ENCODE measurements at regions not wholly inside any gene's neighbourhood (a gene's known extent, or its start where the extent isn't known, plus 50 kb on each side); places are given as distances from the start of the nearest gene placed in this dataset.
A peak's percentile ranks its signal among the peaks of the same experiment; 100 is the strongest.

GRCh38 chr3:159835126-159835525 is 153.5 kb upstream of the IL12A start:
- Mint-ChIP-seq H3K27ac (ENCODE audit: unreplicated experiment) (no peak overlapping the region), H3K9me3 (ENCODE audit: unreplicated experiment) (no peaks in the 10 kb centered on the region), H3K4me1 (ENCODE audit: unreplicated experiment) (peaks cover 41% of the 10 kb centered on the region), H3K36me3 (ENCODE audit: unreplicated experiment) (no peaks in the 10 kb centered on the region), H3K27me3 (ENCODE audit: unreplicated experiment) (no peaks in the 10 kb centered on the region), H3K4me3 (ENCODE audit: unreplicated experiment) (no peak overlapping the region)
- DNase-seq (ENCODE audit: extremely low spot score, unreplicated experiment): no peak
- no peak for TF ChIP-seq CTCF (IDR thresholded peaks at IDR 0.05)

- Mint-ChIP-seq H3K27ac (ENCODE audit: unreplicated experiment) (no peak overlapping the region), H3K4me3 (ENCODE audit: unreplicated experiment) (no peak overlapping the region), H3K4me1 (ENCODE audit: unreplicated experiment) (peaks cover 54% of the 10 kb centered on the region), H3K9me3 (ENCODE audit: unreplicated experiment) (no peaks in the 10 kb centered on the region), H3K27me3 (ENCODE audit: unreplicated experiment) (no peaks in the 10 kb centered on the region), H3K36me3 (ENCODE audit: unreplicated experiment) (no peaks in the 10 kb centered on the region)
- DNase-seq (ENCODE audit: extremely low spot score, unreplicated experiment): no peak
- no peak for TF ChIP-seq CTCF (IDR thresholded peaks at IDR 0.05)
Measured at GRCh38 chr3:159837725-159838124, 150.9 kb upstream of the IL12A start.

- H3K27ac Mint-ChIP-seq (ENCODE audit: unreplicated experiment): no peak overlapping the region
- H3K36me3 Mint-ChIP-seq (ENCODE audit: unreplicated experiment): no peaks in the 10 kb centered on the region
- no peak for TF ChIP-seq CTCF (IDR thresholded peaks at IDR 0.05)
- H3K9me3 Mint-ChIP-seq (ENCODE audit: unreplicated experiment): no peaks in the 10 kb centered on the region
- H3K4me1 Mint-ChIP-seq (ENCODE audit: unreplicated experiment): peaks cover 57% of the 10 kb centered on the region
- no peak overlapping the region for H3K4me3 Mint-ChIP-seq (ENCODE audit: unreplicated experiment)
- no peak for DNase-seq (ENCODE audit: extremely low spot score, unreplicated experiment)
- H3K27me3 Mint-ChIP-seq (ENCODE audit: unreplicated experiment): no peaks in the 10 kb centered on the region
Measured at GRCh38 chr3:159838938-159839337, 149.7 kb upstream of the IL12A start.

- Mint-ChIP-seq H3K27me3 (ENCODE audit: unreplicated experiment) (no peaks in the 10 kb centered on the region), H3K9me3 (ENCODE audit: unreplicated experiment) (no peaks in the 10 kb centered on the region), H3K4me1 (ENCODE audit: unreplicated experiment) (peaks cover 64% of the 10 kb centered on the region), H3K36me3 (ENCODE audit: unreplicated experiment) (no peaks in the 10 kb centered on the region), H3K27ac (ENCODE audit: unreplicated experiment) (peak within 1 kb of the TSS; percentile 71), H3K4me3 (ENCODE audit: unreplicated experiment) (peak within 1 kb of the TSS; percentile 66)
- DNase-seq (ENCODE audit: extremely low spot score, unreplicated experiment): no peak
- no peak for TF ChIP-seq CTCF (IDR thresholded peaks at IDR 0.05)
Measured at GRCh38 chr3:159839561-159840379, 148.9 kb upstream of the IL12A start, which contains the start of gene SCHIP1. Gene SCHIP1 (plus strand): TSS chr3:159839861.

DNA sequence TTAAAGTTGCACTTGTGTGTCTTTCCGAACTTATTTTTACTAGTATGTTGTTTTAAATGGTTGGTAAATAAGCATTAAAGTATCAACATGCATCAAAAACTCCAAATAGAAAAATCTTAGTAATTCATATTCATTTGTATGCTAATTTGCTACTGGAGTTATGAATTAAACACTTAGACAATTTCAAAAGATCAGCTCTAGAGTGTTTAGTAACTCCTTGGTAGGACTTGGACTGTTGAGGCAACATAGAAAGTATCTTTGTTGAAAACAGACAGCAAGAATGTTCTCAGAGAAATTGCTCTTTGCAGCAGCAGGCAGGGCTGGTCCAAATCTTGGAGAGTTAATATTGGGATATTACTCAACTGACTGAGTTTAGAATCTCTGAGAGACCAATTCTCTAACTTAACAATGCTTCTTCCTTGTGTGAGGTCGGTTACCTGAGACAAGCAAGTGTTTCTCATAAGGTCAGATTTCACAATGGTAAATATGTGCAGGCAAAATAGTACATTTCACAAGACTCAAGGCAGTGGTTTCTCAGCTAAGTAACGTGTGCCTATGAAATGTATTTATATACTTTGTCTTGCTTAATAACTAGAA is 147.8 kb upstream of the IL12A start:
- Mint-ChIP-seq H3K27ac (ENCODE audit: unreplicated experiment) (no peak overlapping the region), H3K27me3 (ENCODE audit: unreplicated experiment) (no peaks in the 10 kb centered on the region), H3K4me1 (ENCODE audit: unreplicated experiment) (peaks cover 62% of the 10 kb centered on the region), H3K4me3 (ENCODE audit: unreplicated experiment) (peak overlapping the region; percentile 66), H3K9me3 (ENCODE audit: unreplicated experiment) (no peaks in the 10 kb centered on the region), H3K36me3 (ENCODE audit: unreplicated experiment) (no peaks in the 10 kb centered on the region)
- TF ChIP-seq CTCF (IDR thresholded peaks at IDR 0.05): no peak
- DNase-seq (ENCODE audit: extremely low spot score, unreplicated experiment): no peak
